CMK (cell line): ENCODE measurements at regions not wholly inside any gene's neighbourhood (a gene's known extent, or its start where the extent isn't known, plus 50 kb on each side); places are given as distances from the start of the nearest gene placed in this dataset.
A peak's percentile ranks its signal among the peaks of the same experiment; 100 is the strongest.
"Not testable (repeated sequence)": the region's sequence is repeated elsewhere in the genome, so short reads cannot be mapped to it uniquely, and the experiment has no call there.

Experiments
- DNase-seq: peaks from one replicate; pipeline ENCODE4 v3.0.0-alpha.2; 2010; ENCODE audit warnings: low read depth

- not testable (repeated sequence) for DNase-seq
Observed at GRCh38 chr2:91628471-91628870, 2937.0 kb downstream of the RPIA start.

- not testable (repeated sequence) for DNase-seq
Observed at GRCh38 chr2:91657193-91657592, 2965.7 kb downstream of the RPIA start.

- not testable (repeated sequence) for DNase-seq
Observed at GRCh38 chr2:91658336-91658735, 2966.9 kb downstream of the RPIA start.

- DNase-seq: not testable (repeated sequence)
Observed at GRCh38 chr2:91659189-91659916, 2967.9 kb downstream of the RPIA start.

- DNase-seq: peak; percentile 2
Observed at GRCh38 chr2:91659917-91660275, 2968.4 kb downstream of the RPIA start.

- DNase-seq: not testable (repeated sequence)
Observed at GRCh38 chr2:91667341-91667740, 2975.9 kb downstream of the RPIA start.

GRCh38 chr2:91685541-91685940 lies 2994.1 kb downstream of the RPIA start:
- DNase-seq: not testable (repeated sequence)

- DNase-seq: not testable (repeated sequence)
Observed at GRCh38 chr2:91686046-91686445, 2994.6 kb downstream of the RPIA start.
